ENCODE measurements at regions not wholly inside any gene's neighbourhood (a gene's known extent, or its start where the extent isn't known, plus 50 kb on each side); places are given as distances from the start of the nearest gene placed in this dataset.

DNA sequence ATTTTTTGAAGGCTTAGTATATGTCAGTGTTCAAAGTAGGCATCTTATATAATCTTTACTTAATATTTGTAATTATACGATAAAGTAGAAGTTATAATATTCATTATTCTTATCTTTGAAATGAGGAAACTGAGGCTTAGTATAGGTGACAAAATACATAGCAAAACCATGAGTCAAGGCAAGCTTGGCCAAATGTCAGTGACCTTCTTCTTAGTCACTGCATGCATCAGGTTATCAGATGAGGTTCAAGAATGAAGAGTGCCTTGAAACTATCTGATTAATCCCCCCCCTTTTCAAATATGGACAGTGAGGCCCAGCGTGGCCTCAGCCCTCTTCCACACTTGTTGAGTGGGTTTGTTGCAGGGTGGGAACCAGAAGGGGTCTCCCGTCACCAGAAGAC lies 59.3 kb downstream of the PMAIP1 start:
- DNase-seq, result no peak

DNA sequence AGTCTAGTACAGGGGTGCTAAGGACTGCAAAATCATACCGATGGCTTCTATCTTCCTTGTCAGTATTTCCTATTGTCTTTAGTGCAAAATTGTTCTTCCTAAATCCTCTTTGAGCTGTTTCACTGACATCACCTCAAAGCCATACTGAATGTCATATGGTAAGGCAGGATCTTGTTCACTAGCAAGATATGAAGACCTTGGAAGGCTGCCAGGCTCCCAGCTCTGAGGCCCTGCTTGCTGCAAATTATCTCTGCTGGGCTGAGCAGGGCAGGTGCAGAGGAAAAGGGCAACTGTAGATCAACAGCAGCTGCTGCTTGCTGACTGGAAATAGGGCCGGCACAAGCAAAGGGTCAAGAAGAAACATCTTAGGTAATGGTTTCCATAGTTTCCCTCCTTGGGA lies 58.2 kb downstream of the PMAIP1 start:
- DNase-seq, result peak; percentile 92 to 97

DNA sequence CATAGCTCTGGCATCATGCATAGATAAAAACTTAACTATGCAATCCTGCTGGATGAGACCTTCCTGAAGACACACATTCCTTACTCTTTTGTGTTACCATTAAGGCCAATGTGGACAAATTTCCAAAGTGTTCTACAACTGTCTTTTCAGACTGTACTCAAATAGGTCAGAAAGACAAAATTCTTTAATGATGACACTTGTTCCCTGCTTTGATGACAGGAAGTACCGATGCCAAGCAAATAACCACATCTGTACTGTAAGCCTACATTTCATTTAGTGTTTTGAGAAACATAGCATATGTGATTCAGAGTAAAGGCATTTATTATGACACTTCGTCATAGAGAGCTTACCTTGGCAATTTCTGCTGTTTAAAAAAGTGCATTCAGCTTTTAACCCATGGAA lies 55.0 kb downstream of the PMAIP1 start:
- no peak for DNase-seq

DNA sequence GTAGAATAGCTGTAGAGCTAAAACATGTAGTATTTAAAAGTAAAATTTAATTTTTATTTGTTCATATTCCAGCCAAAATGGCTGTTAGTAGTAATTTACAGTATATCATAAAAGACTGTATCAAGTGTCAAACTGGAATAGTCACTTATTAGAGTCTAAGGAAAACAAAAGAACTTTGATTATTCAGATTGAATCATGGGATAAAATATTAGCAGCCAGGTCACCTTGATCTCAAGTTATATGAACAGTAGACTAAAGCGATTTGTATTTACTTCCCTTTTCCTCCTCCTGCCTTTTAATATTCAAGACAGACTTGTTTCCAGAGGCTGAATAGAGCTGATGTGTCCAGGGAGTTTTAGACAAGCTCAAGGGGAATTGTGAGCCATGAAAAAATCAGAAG lies 54.4 kb downstream of the PMAIP1 start:
- DNase-seq, result no peak

All from NCI-H524 (cell line).